GM23248 (cell line): ENCODE measurements at regions not wholly inside any gene's neighbourhood (a gene's known extent, or its start where the extent isn't known, plus 50 kb on each side); places are given as distances from the start of the nearest gene placed in this dataset.
A peak's percentile ranks its signal among the peaks of the same experiment; 100 is the strongest.

Experiments used
- DNase-seq: peaks from one replicate; pipeline ENCODE4 v3.0.0-alpha.2; 2015
- H2AFZ ChIP-seq: fragments of 200-600 bp; sonication (generic); 2 replicates; pipeline ENCODE4 v1.6.1; 2016; ENCODE audit warnings: antibody characterized with exemption
- H3F3A ChIP-seq: fragments of 200-600 bp; sonication (generic); 2 replicates; pipeline ENCODE4 v1.6.1; 2016; ENCODE audit warnings: mild to moderate bottlenecking, antibody characterized with exemption, mixed run types; ENCODE audit not compliant: insufficient read depth
- H3K27ac ChIP-seq: fragments of 200-600 bp; sonication (generic); 2 replicates; pipeline ENCODE4 v1.5.1; 2016; ENCODE audit warnings: mild to moderate bottlenecking
- H3K27me3 ChIP-seq: fragments of 200-600 bp; sonication (generic); replicated peaks from 2 replicates; pipeline ENCODE4 v1.6.1; 2016; ENCODE audit warnings: mild to moderate bottlenecking; ENCODE audit not compliant: insufficient read depth
- H3K36me3 ChIP-seq: fragments of 200-600 bp; sonication (generic); 2 replicates; pipeline ENCODE4 v1.6.1; 2016; ENCODE audit warnings: low read depth, mild to moderate bottlenecking
- H3K4me1 ChIP-seq: fragments of 200-600 bp; sonication (generic); 2 replicates; pipeline ENCODE4 v1.6.1; 2016; ENCODE audit warnings: mild to moderate bottlenecking; ENCODE audit not compliant: insufficient read depth
- H3K4me2 ChIP-seq: fragments of 200-600 bp; sonication (generic); one replicate; pipeline ENCODE4 v1.6.1; 2016; ENCODE audit warnings: mild to moderate bottlenecking; ENCODE audit not compliant: unreplicated experiment
- H3K4me3 ChIP-seq: fragments of 200-600 bp; sonication (generic); 2 replicates; pipeline ENCODE4 v1.5.1; 2016; ENCODE audit warnings: mild to moderate bottlenecking
- H3K79me2 ChIP-seq: fragments of 200-600 bp; sonication (generic); 2 replicates; pipeline ENCODE4 v1.6.1; 2016; ENCODE audit warnings: mild to moderate bottlenecking; ENCODE audit not compliant: insufficient read depth
- H3K9ac ChIP-seq: fragments of 200-600 bp; sonication (generic); 2 replicates; pipeline ENCODE4 v1.6.1; 2016; ENCODE audit warnings: mild to moderate bottlenecking
- H3K9me2 ChIP-seq: fragments of 200-600 bp; sonication (generic); 2 replicates; pipeline ENCODE4 v1.6.1; 2016; ENCODE audit warnings: mixed run types, mild to moderate bottlenecking, moderate library complexity; ENCODE audit not compliant: insufficient read depth
- H3K9me3 ChIP-seq: fragments of 200-600 bp; sonication (generic); one replicate; pipeline ENCODE4 v1.6.1; 2017; ENCODE audit warnings: low read depth
- H4K20me1 ChIP-seq: fragments of 200-600 bp; sonication (generic); 2 replicates; pipeline ENCODE4 v1.6.0; 2016; ENCODE audit not compliant: insufficient read depth
- EZH2 ChIP-seq: fragments of 200-600 bp; sonication (generic); IDR thresholded peaks from 2 replicates; pipeline ENCODE4 v1.6.1; 2018; ENCODE audit warnings: antibody characterized with exemption, mild to moderate bottlenecking; ENCODE audit not compliant: insufficient read depth, poor library complexity, severe bottlenecking
- EZH2phosphoT487 ChIP-seq: fragments of 200-600 bp; sonication (generic); IDR thresholded peaks from 2 replicates; pipeline ENCODE4 v1.6.1; 2018; ENCODE audit warnings: antibody characterized with exemption, moderate library complexity, mild to moderate bottlenecking, low read depth; ENCODE audit not compliant: insufficient read depth
- WGBS, 2 experiments: methylation state at CpG; one replicate each; pipeline ENCODE4 v1.1.6; 2015 to 2017; ENCODE audit warnings: low lambda C conversion rate in 2 of 2, low coverage in 1 of 2; ENCODE audit errors: missing lambda C conversion rate in 2 of 2; 5-methylcytosine and 5-hydroxymethylcytosine counted together
- in situ Hi-C: fragments of 300-500 bp; cut with MboI; formaldehyde crosslinking; loops from 2 replicates; pipeline ENCODE4 v1.15.0; 2020

GRCh38 chr4:100280807-100281206, 90.5 kb upstream of the DDIT4L start:
- H3K4me1 ChIP-seq = no peaks in the 10 kb centered on the region
- no peaks in the 10 kb centered on the region for H3K9me3 ChIP-seq
- H3K36me3 ChIP-seq = no peaks in the 10 kb centered on the region
- no peak overlapping the region for H3K4me3 ChIP-seq
- no peak for DNase-seq
- TF ChIP-seq EZH2 = no peak
- no peak for TF ChIP-seq EZH2phosphoT487
- H3K9ac ChIP-seq = no peak overlapping the region
- H4K20me1 ChIP-seq = no peaks in the 10 kb centered on the region
- H2AFZ ChIP-seq = peak overlapping the region; percentile 19; the same call in 1 of the 2 replicates
- 72 to 78% methylated on average over 2 of the region's 2 CpGs for WGBS, 2 experiments
- no peak overlapping the region for H3K4me2 ChIP-seq
- in situ Hi-C loops = no loop called here
- no peaks in the 10 kb centered on the region for H3K79me2 ChIP-seq
- H3K27ac ChIP-seq = no peak overlapping the region
- H3F3A ChIP-seq = no peaks in the 10 kb centered on the region
- no peaks in the 10 kb centered on the region for H3K9me2 ChIP-seq
- H3K27me3 ChIP-seq = no peaks in the 10 kb centered on the region

- no peaks in the 10 kb centered on the region for H3K27me3 ChIP-seq
- H3K4me3 ChIP-seq = no peak overlapping the region
- H3K27ac ChIP-seq = no peak overlapping the region
- no peak overlapping the region for H3K4me2 ChIP-seq
- no peak overlapping the region for H2AFZ ChIP-seq
- in situ Hi-C loops = no loop called here
- no peak overlapping the region for H3K9ac ChIP-seq
- WGBS, 2 experiments = 95 to 98% methylated on average over 3 of the region's 3 CpGs
- no peaks in the 10 kb centered on the region for H3K79me2 ChIP-seq
- no peaks in the 10 kb centered on the region for H3K9me2 ChIP-seq
- H3K4me1 ChIP-seq = no peaks in the 10 kb centered on the region
- no peak for DNase-seq
- H3K36me3 ChIP-seq = no peaks in the 10 kb centered on the region
- TF ChIP-seq EZH2 (no peak), EZH2phosphoT487 (no peak)
- H4K20me1 ChIP-seq = no peaks in the 10 kb centered on the region
- no peaks in the 10 kb centered on the region for H3K9me3 ChIP-seq
- no peaks in the 10 kb centered on the region for H3F3A ChIP-seq
Measured at GRCh38 chr4:100278567-100278966, 88.3 kb upstream of the DDIT4L start.

GRCh38 chr4:100269446-100269845, 79.2 kb upstream of the DDIT4L start:
- Histone ChIP-seq H3F3A (no peaks in the 10 kb centered on the region), H4K20me1 (no peaks in the 10 kb centered on the region), H3K27me3 (no peaks in the 10 kb centered on the region), H3K4me1 (no peaks in the 10 kb centered on the region), H3K9me2 (no peaks in the 10 kb centered on the region), H3K4me3 (no peak overlapping the region), H2AFZ (no peak overlapping the region), H3K9ac (no peak overlapping the region), H3K9me3 (no peaks in the 10 kb centered on the region), H3K36me3 (no peaks in the 10 kb centered on the region), H3K4me2 (no peak overlapping the region), H3K27ac (no peak overlapping the region), H3K79me2 (no peaks in the 10 kb centered on the region)
- in situ Hi-C loops = no loop called here
- no peak for TF ChIP-seq EZH2
- TF ChIP-seq EZH2phosphoT487 = no peak
- DNase-seq = no peak
- 47 to 55% methylated on average over 2 of the region's 2 CpGs for WGBS, 2 experiments

DNA sequence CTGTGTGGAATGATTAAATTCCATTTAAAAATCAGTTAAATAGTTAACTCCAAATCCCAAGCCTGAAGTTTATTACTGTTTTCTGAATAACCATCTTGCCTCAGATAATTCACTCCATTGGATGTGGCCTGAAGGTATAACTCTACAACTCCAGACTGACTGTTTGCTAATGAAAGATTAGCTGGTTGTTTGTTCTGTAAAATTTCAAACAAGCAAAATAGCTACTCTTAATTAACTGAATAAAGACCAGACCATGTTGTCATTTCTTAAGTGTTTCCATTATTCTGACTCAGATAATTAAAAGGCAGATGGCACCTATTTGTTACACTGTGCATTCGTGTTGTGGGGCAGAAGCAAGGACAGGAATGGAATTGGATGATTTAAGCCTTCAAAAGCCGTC, 78.5 kb upstream of the DDIT4L start:
- Histone ChIP-seq H3K4me2 (no peak overlapping the region), H3K4me3 (no peak overlapping the region), H3K9me3 (no peaks in the 10 kb centered on the region), H3F3A (no peaks in the 10 kb centered on the region), H4K20me1 (no peaks in the 10 kb centered on the region), H3K27ac (no peak overlapping the region), H3K79me2 (no peaks in the 10 kb centered on the region), H3K4me1 (no peaks in the 10 kb centered on the region), H3K36me3 (no peaks in the 10 kb centered on the region), H2AFZ (no peak overlapping the region), H3K27me3 (no peaks in the 10 kb centered on the region), H3K9me2 (no peaks in the 10 kb centered on the region), H3K9ac (no peak overlapping the region)
- DNase-seq = no peak
- TF ChIP-seq EZH2 = no peak
- TF ChIP-seq EZH2phosphoT487 = no peak
- WGBS, 2 experiments = 82% methylated on average over 2 of the region's 2 CpGs
- in situ Hi-C loops = no loop called here

- TF ChIP-seq EZH2 (no peak), EZH2phosphoT487 (no peak)
- no peaks in the 10 kb centered on the region for H3K27me3 ChIP-seq
- H3K4me1 ChIP-seq = no peaks in the 10 kb centered on the region
- H4K20me1 ChIP-seq = no peaks in the 10 kb centered on the region
- no peaks in the 10 kb centered on the region for H3K9me3 ChIP-seq
- H3K9me2 ChIP-seq = no peaks in the 10 kb centered on the region
- in situ Hi-C loops = no loop called here
- peak; percentile 12 for DNase-seq
- H3K27ac ChIP-seq = no peak overlapping the region
- no peak overlapping the region for H3K9ac ChIP-seq
- no peaks in the 10 kb centered on the region for H3F3A ChIP-seq
- H3K4me3 ChIP-seq = no peak overlapping the region
- no peak overlapping the region for H3K4me2 ChIP-seq
- H3K79me2 ChIP-seq = no peaks in the 10 kb centered on the region
- WGBS, 2 experiments = 62 to 72% methylated on average over 2 of the region's 2 CpGs
- H2AFZ ChIP-seq = no peak overlapping the region
- no peaks in the 10 kb centered on the region for H3K36me3 ChIP-seq
Measured at GRCh38 chr4:100261346-100261745, 71.1 kb upstream of the DDIT4L start.
